ENCODE measurements at regions not wholly inside any gene's neighbourhood (a gene's known extent, or its start where the extent isn't known, plus 50 kb on each side); places are given as distances from the start of the nearest gene placed in this dataset.

- TF ChIP-seq CTCF (IDR thresholded peaks at IDR 0.05; ENCODE audit: borderline replicate concordance, extremely low read depth, low read length, poor library complexity, severe bottlenecking) = no peak
- no peak for TF ChIP-seq EZH2 (IDR thresholded peaks at IDR 0.05; ENCODE audit: borderline replicate concordance, low read depth, low read length, severe bottlenecking)
These were observed 563.4 kb downstream of the XIRP2 start for GRCh38 chr2:167451496-167452289.
